ENCODE measurements at regions not wholly inside any gene's neighbourhood (a gene's known extent, or its start where the extent isn't known, plus 50 kb on each side); places are given as distances from the start of the nearest gene placed in this dataset.
"Not testable (repeated sequence)": the region's sequence is repeated elsewhere in the genome, so short reads cannot be mapped to it uniquely, and the experiment has no call there.

DNA sequence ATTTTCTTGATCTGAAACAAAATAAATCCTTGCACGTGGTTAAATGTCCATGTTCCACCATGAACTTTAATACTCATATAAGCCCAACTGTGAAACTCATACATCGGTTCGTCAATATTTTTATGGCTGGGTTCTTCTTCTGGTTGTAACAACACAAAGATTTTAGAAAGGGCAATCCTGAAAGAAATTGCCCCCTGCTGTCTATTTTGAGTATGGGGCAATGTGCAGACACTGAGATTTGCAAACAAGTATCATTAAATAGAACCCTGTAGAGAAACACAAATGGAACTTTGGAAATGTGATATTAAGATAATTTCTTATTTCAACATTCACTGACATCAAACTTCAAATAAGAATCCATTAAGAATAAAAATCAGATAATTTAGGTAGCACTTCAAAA is 80.2 kb upstream of the PHACTR1 start:
- no peaks in the 10 kb centered on the region for H3K36me3 ChIP-seq (ENCODE audit: control insufficient read depth, insufficient read depth, low read length)
- H3K9ac ChIP-seq (ENCODE audit: low read length) = no peak overlapping the region

GRCh38 chr6:12637960-12638641 is 78.5 kb upstream of the PHACTR1 start:
- no peaks in the 10 kb centered on the region for H3K27me3 ChIP-seq (ENCODE audit: control insufficient read depth, insufficient read depth, low read length)
- H3K4me1 ChIP-seq (ENCODE audit: control insufficient read depth, insufficient read depth, low read length) = no peaks in the 10 kb centered on the region

More for the DNA sequence above, 80.2 kb upstream of the PHACTR1 start:
- Histone ChIP-seq H3K4me1 (ENCODE audit: control insufficient read depth, insufficient read depth, low read length) (no peaks in the 10 kb centered on the region), H3K27ac (ENCODE audit: low read depth, low read length) (no peak overlapping the region), H3K27me3 (ENCODE audit: control insufficient read depth, insufficient read depth, low read length) (no peaks in the 10 kb centered on the region), H3K4me3 (ENCODE audit: low read length) (no peak overlapping the region)

DNA sequence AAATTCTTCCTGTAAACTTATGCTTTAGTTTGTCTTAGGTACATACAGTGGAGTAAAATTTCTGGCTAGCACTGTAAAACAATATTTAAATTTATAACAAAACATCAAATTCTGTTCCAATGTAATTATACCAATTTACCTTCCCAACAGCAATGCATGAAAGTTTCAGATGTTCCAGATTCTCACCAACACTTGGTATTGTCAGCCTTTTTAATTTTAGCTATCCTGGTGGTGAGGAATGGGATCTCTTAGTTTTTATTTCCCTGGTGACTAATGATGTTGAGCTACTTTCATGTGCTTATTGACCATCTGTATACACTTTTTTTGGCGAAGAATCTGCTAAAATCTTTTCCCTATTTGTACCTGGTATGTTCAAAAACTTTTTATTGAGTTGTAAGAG is 76.1 kb upstream of the PHACTR1 start:
- Histone ChIP-seq H3K27ac (ENCODE audit: low read depth, low read length) (no peak overlapping the region), H3K9ac (ENCODE audit: low read length) (no peak overlapping the region), H3K4me1 (ENCODE audit: control insufficient read depth, insufficient read depth, low read length) (no peaks in the 10 kb centered on the region), H3K36me3 (ENCODE audit: control insufficient read depth, insufficient read depth, low read length) (no peaks in the 10 kb centered on the region), H3K4me3 (ENCODE audit: low read length) (no peak overlapping the region), H3K27me3 (ENCODE audit: control insufficient read depth, insufficient read depth, low read length) (no peaks in the 10 kb centered on the region)

More at GRCh38 chr6:12637960-12638641, 78.5 kb upstream of the PHACTR1 start:
- Histone ChIP-seq H3K27ac (ENCODE audit: low read depth, low read length) (no peak overlapping the region), H3K36me3 (ENCODE audit: control insufficient read depth, insufficient read depth, low read length) (no peaks in the 10 kb centered on the region), H3K9ac (ENCODE audit: low read length) (no peak overlapping the region), H3K4me3 (ENCODE audit: low read length) (no peak overlapping the region)

DNA sequence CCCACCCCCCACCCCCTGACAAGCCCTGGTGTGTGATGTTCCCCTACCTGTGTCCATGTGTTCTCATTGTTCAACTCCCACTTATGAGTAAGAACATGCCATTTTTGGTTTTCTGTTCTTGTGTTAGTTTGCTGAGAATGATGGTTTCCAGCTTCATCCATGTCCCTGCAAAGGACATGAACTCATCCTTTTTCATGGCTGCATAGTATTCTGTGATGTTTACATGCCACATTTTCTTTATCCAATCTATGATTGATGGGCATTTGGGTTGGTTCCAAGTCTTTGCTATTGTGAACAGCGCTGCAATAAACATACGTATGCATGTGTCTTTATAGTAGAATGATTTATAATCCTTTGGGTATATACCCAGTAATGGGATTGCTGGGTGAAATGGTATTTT is 74.8 kb upstream of the PHACTR1 start:
- not testable (repeated sequence) for H3K27me3 ChIP-seq (ENCODE audit: control insufficient read depth, insufficient read depth, low read length); H3K4me1 ChIP-seq (ENCODE audit: control insufficient read depth, insufficient read depth, low read length); H3K4me3 ChIP-seq (ENCODE audit: low read length); H3K9ac ChIP-seq (ENCODE audit: low read length); H3K27ac ChIP-seq (ENCODE audit: low read depth, low read length); H3K36me3 ChIP-seq (ENCODE audit: control insufficient read depth, insufficient read depth, low read length)

DNA sequence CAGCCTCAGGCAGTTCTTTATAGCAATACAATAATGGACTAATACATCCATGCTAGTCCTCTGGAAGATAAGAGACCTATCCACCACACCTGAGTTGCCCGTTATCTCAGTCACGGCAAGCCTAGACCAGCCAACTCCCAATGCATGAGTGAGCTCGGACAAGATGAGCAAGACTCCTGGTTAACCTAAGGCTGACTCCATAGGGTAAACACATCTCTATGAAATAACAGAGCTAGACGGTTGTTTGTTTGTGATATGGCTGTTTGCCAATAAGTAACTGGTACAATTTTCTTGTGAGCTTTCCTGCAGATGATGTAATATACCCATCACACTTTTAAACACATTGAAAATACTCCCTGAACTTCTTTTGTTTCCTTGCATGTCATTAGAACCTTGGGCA is 70.6 kb upstream of the PHACTR1 start:
- H3K4me1 ChIP-seq (ENCODE audit: control insufficient read depth, insufficient read depth, low read length) = no peaks in the 10 kb centered on the region
- H3K4me3 ChIP-seq (ENCODE audit: low read length) = no peak overlapping the region
- H3K36me3 ChIP-seq (ENCODE audit: control insufficient read depth, insufficient read depth, low read length) = no peaks in the 10 kb centered on the region
- H3K27ac ChIP-seq (ENCODE audit: low read depth, low read length) = no peak overlapping the region
- H3K9ac ChIP-seq (ENCODE audit: low read length) = no peak overlapping the region
- no peaks in the 10 kb centered on the region for H3K27me3 ChIP-seq (ENCODE audit: control insufficient read depth, insufficient read depth, low read length)

DNA sequence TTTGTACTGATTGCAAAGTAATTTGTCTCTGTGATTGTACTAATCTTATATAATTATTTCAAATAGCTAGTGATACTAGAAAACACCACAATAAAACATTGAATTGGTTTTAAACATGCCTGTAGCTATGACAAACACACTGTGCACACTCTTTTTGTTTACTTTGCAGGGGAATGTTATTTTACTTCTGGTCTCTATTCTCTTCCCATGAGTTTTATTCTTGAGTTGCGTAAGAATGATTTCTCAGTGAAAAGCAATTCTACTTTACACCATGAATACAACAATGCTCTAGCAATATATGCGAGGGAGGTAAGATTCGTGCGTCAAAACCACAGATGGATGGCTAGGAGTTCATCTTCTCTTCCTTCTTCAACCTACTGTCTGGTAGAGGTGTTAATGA is 68.4 kb upstream of the PHACTR1 start:
- Histone ChIP-seq H3K27ac (ENCODE audit: low read depth, low read length) (no peak overlapping the region), H3K36me3 (ENCODE audit: control insufficient read depth, insufficient read depth, low read length) (no peaks in the 10 kb centered on the region)

GRCh38 chr6:12649325-12649724 is 67.2 kb upstream of the PHACTR1 start:
- Histone ChIP-seq H3K4me3 (ENCODE audit: low read length) (no peak overlapping the region), H3K27me3 (ENCODE audit: control insufficient read depth, insufficient read depth, low read length) (no peaks in the 10 kb centered on the region), H3K9ac (ENCODE audit: low read length) (no peak overlapping the region), H3K4me1 (ENCODE audit: control insufficient read depth, insufficient read depth, low read length) (no peaks in the 10 kb centered on the region), H3K27ac (ENCODE audit: low read depth, low read length) (no peak overlapping the region), H3K36me3 (ENCODE audit: control insufficient read depth, insufficient read depth, low read length) (no peaks in the 10 kb centered on the region)

More for the DNA sequence above, 68.4 kb upstream of the PHACTR1 start:
- Histone ChIP-seq H3K4me1 (ENCODE audit: control insufficient read depth, insufficient read depth, low read length) (no peaks in the 10 kb centered on the region), H3K27me3 (ENCODE audit: control insufficient read depth, insufficient read depth, low read length) (no peaks in the 10 kb centered on the region), H3K4me3 (ENCODE audit: low read length) (no peak overlapping the region), H3K9ac (ENCODE audit: low read length) (no peak overlapping the region)

DNA sequence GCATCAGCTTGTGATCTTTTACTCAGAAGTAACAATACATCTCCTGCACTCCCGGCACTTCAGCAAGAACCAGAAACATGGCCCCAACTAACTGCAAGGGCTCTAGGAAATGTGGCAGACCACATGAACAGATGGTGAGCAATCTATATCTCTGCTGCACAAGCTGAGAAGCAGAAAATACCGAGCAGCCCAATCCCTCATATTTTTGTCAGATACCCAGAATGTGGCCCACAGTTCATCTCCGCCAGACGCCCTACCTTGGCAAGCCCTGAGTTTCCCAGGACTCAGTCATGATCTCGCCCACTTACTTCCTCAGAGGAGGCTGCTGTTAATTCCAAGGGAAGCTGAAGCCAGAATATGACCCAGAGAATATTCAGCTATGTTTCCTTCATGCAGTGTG is 63.1 kb upstream of the PHACTR1 start:
- Histone ChIP-seq H3K36me3 (ENCODE audit: control insufficient read depth, insufficient read depth, low read length) (no peaks in the 10 kb centered on the region), H3K27me3 (ENCODE audit: control insufficient read depth, insufficient read depth, low read length) (no peaks in the 10 kb centered on the region), H3K4me3 (ENCODE audit: low read length) (no peak overlapping the region), H3K4me1 (ENCODE audit: control insufficient read depth, insufficient read depth, low read length) (no peaks in the 10 kb centered on the region), H3K27ac (ENCODE audit: low read depth, low read length) (no peak overlapping the region), H3K9ac (ENCODE audit: low read length) (no peak overlapping the region)

GRCh38 chr6:12654107-12654506 is 62.5 kb upstream of the PHACTR1 start:
- Histone ChIP-seq H3K9ac (ENCODE audit: low read length) (no peak overlapping the region), H3K27me3 (ENCODE audit: control insufficient read depth, insufficient read depth, low read length) (no peaks in the 10 kb centered on the region), H3K36me3 (ENCODE audit: control insufficient read depth, insufficient read depth, low read length) (no peaks in the 10 kb centered on the region), H3K4me1 (ENCODE audit: control insufficient read depth, insufficient read depth, low read length) (no peaks in the 10 kb centered on the region), H3K4me3 (ENCODE audit: low read length) (no peak overlapping the region), H3K27ac (ENCODE audit: low read depth, low read length) (no peak overlapping the region)

- Histone ChIP-seq H3K4me1 (ENCODE audit: control insufficient read depth, insufficient read depth, low read length) (no peaks in the 10 kb centered on the region), H3K9ac (ENCODE audit: low read length) (no peak overlapping the region), H3K36me3 (ENCODE audit: control insufficient read depth, insufficient read depth, low read length) (no peaks in the 10 kb centered on the region), H3K4me3 (ENCODE audit: low read length) (no peak overlapping the region), H3K27me3 (ENCODE audit: control insufficient read depth, insufficient read depth, low read length) (no peaks in the 10 kb centered on the region), H3K27ac (ENCODE audit: low read depth, low read length) (no peak overlapping the region)
These were observed 62.1 kb upstream of the PHACTR1 start for GRCh38 chr6:12654514-12654913.

- no peak overlapping the region for H3K27ac ChIP-seq (ENCODE audit: low read depth, low read length)
- no peaks in the 10 kb centered on the region for H3K27me3 ChIP-seq (ENCODE audit: control insufficient read depth, insufficient read depth, low read length)
- no peak overlapping the region for H3K4me3 ChIP-seq (ENCODE audit: low read length)
- no peak overlapping the region for H3K9ac ChIP-seq (ENCODE audit: low read length)
- no peaks in the 10 kb centered on the region for H3K4me1 ChIP-seq (ENCODE audit: control insufficient read depth, insufficient read depth, low read length)
- no peaks in the 10 kb centered on the region for H3K36me3 ChIP-seq (ENCODE audit: control insufficient read depth, insufficient read depth, low read length)
These were observed 59.7 kb upstream of the PHACTR1 start for GRCh38 chr6:12656906-12657305.

GRCh38 chr6:12657884-12658283 is 58.7 kb upstream of the PHACTR1 start:
- Histone ChIP-seq H3K27me3 (ENCODE audit: control insufficient read depth, insufficient read depth, low read length) (no peaks in the 10 kb centered on the region), H3K4me1 (ENCODE audit: control insufficient read depth, insufficient read depth, low read length) (no peaks in the 10 kb centered on the region), H3K4me3 (ENCODE audit: low read length) (no peak overlapping the region), H3K9ac (ENCODE audit: low read length) (no peak overlapping the region), H3K36me3 (ENCODE audit: control insufficient read depth, insufficient read depth, low read length) (no peaks in the 10 kb centered on the region), H3K27ac (ENCODE audit: low read depth, low read length) (no peak overlapping the region)

DNA sequence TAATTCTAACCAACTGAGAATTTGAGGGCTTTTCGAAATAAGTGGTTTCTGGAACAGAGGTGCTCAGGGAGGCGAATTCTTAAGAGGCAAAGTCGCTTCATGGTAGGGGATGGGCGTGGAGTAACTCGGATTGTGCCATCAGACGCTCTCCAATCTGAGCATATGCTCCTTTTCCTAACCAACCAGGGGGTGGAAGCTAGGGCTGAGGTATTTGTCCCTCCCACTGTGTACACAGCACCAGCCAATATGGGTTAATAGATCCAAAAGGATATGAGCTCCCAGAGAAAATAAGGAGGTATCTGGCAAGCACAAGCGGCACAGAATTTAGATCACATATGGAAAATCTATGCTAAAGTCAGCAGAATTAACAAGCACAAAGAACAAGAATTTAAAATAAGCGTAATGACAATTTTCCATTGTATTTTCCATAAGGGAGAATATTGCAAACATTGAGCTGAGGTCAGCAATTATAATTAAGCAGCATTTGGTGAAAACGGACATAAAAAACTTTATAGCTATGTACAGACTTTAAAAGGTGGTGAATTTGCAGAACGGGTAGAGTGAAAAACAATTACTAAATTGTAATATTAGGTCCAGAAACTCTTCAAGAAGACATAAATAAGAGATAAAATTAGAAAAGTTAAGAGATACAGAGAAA is 55.0 kb upstream of the PHACTR1 start:
- Histone ChIP-seq H3K4me3 (ENCODE audit: low read length) (no peak overlapping the region), H3K9ac (ENCODE audit: low read length) (no peak overlapping the region), H3K27ac (ENCODE audit: low read depth, low read length) (no peak overlapping the region), H3K27me3 (ENCODE audit: control insufficient read depth, insufficient read depth, low read length) (no peaks in the 10 kb centered on the region), H3K4me1 (ENCODE audit: control insufficient read depth, insufficient read depth, low read length) (no peaks in the 10 kb centered on the region), H3K36me3 (ENCODE audit: control insufficient read depth, insufficient read depth, low read length) (no peaks in the 10 kb centered on the region)

All from rectal smooth muscle tissue (tissue), 1 donor.